ENCODE measurements at regions not wholly inside any gene's neighbourhood (a gene's known extent, or its start where the extent isn't known, plus 50 kb on each side); places are given as distances from the start of the nearest gene placed in this dataset.

GRCh38 chr9:106704056-106704615 is 158.8 kb upstream of the ZNF462 start:
- Histone ChIP-seq H3K27ac (ENCODE audit: poor library complexity, severe bottlenecking) (no peak overlapping the region), H3K27me3 (ENCODE audit: insufficient read depth, poor library complexity, severe bottlenecking) (no peaks in the 10 kb centered on the region), H3K36me3 (ENCODE audit: low read depth) (no peaks in the 10 kb centered on the region), H3K9me3 (ENCODE audit: severe bottlenecking) (no peaks in the 10 kb centered on the region), H3K4me3 (ENCODE audit: severe bottlenecking) (no peak overlapping the region), H3K4me1 (ENCODE audit: insufficient read depth, poor library complexity, severe bottlenecking) (no peaks in the 10 kb centered on the region)
- no peak for TF ChIP-seq CTCF (IDR thresholded peaks at IDR 0.05; ENCODE audit: poor library complexity, severe bottlenecking)
- ATAC-seq (ENCODE audit: low read depth) (no peak), DNase-seq (ENCODE audit: low spot score) (no peak)

GRCh38 chr9:106707291-106707690 is 155.7 kb upstream of the ZNF462 start:
- H3K9me3 ChIP-seq (ENCODE audit: severe bottlenecking): no peaks in the 10 kb centered on the region
- H3K4me1 ChIP-seq (ENCODE audit: insufficient read depth, poor library complexity, severe bottlenecking): no peaks in the 10 kb centered on the region
- H3K36me3 ChIP-seq (ENCODE audit: low read depth): no peaks in the 10 kb centered on the region
- TF ChIP-seq CTCF (IDR thresholded peaks at IDR 0.05; ENCODE audit: poor library complexity, severe bottlenecking): no peak
- H3K27ac ChIP-seq (ENCODE audit: poor library complexity, severe bottlenecking): no peak overlapping the region
- ATAC-seq (ENCODE audit: low read depth) (no peak), DNase-seq (ENCODE audit: low spot score) (no peak)
- no peaks in the 10 kb centered on the region for H3K27me3 ChIP-seq (ENCODE audit: insufficient read depth, poor library complexity, severe bottlenecking)
- H3K4me3 ChIP-seq (ENCODE audit: severe bottlenecking): no peak overlapping the region

- Histone ChIP-seq H3K27ac (ENCODE audit: poor library complexity, severe bottlenecking) (no peak overlapping the region), H3K4me1 (ENCODE audit: insufficient read depth, poor library complexity, severe bottlenecking) (no peaks in the 10 kb centered on the region), H3K36me3 (ENCODE audit: low read depth) (no peaks in the 10 kb centered on the region), H3K9me3 (ENCODE audit: severe bottlenecking) (no peaks in the 10 kb centered on the region), H3K27me3 (ENCODE audit: insufficient read depth, poor library complexity, severe bottlenecking) (no peaks in the 10 kb centered on the region), H3K4me3 (ENCODE audit: severe bottlenecking) (no peak overlapping the region)
- DNase-seq (ENCODE audit: low spot score) (no peak), ATAC-seq (ENCODE audit: low read depth) (no peak)
- TF ChIP-seq CTCF (IDR thresholded peaks at IDR 0.05; ENCODE audit: poor library complexity, severe bottlenecking): no peak
These were observed 155.1 kb upstream of the ZNF462 start for GRCh38 chr9:106707738-106708474.

- no peaks in the 10 kb centered on the region for H3K4me1 ChIP-seq (ENCODE audit: insufficient read depth, poor library complexity, severe bottlenecking)
- DNase-seq (ENCODE audit: low spot score) (no peak), ATAC-seq (ENCODE audit: low read depth) (no peak)
- H3K36me3 ChIP-seq (ENCODE audit: low read depth): no peaks in the 10 kb centered on the region
- H3K4me3 ChIP-seq (ENCODE audit: severe bottlenecking): no peak overlapping the region
- no peak for TF ChIP-seq CTCF (IDR thresholded peaks at IDR 0.05; ENCODE audit: poor library complexity, severe bottlenecking)
- no peak overlapping the region for H3K27ac ChIP-seq (ENCODE audit: poor library complexity, severe bottlenecking)
- no peaks in the 10 kb centered on the region for H3K27me3 ChIP-seq (ENCODE audit: insufficient read depth, poor library complexity, severe bottlenecking)
- no peaks in the 10 kb centered on the region for H3K9me3 ChIP-seq (ENCODE audit: severe bottlenecking)
These were observed 154.4 kb upstream of the ZNF462 start for GRCh38 chr9:106708475-106709146.

All from RWPE2 (cell line).